ENCODE measurements at regions not wholly inside any gene's neighbourhood (a gene's known extent, or its start where the extent isn't known, plus 50 kb on each side); places are given as distances from the start of the nearest gene placed in this dataset.

DNA sequence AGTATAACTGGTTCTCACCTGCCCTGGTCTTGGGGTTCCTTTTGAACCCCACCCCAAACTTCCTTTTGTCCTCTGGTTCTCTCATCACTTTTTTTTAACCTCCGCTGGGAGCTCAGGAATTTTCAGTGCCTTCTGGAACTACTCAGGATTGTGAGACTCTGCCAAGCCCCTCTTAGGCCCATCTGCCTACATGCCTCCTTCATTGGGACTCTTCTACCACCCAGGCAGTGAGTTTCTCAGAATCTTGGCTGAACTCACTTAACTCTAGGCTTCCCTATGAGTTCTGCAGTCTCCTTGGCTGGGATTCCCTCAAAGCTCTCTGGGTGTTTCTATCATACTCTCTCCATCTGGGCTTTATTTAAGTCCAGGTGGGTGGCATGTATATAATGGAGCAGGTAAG, 86.3 kb downstream of the MDH1 start (continued):
- TF ChIP-seq, protein P1, sequence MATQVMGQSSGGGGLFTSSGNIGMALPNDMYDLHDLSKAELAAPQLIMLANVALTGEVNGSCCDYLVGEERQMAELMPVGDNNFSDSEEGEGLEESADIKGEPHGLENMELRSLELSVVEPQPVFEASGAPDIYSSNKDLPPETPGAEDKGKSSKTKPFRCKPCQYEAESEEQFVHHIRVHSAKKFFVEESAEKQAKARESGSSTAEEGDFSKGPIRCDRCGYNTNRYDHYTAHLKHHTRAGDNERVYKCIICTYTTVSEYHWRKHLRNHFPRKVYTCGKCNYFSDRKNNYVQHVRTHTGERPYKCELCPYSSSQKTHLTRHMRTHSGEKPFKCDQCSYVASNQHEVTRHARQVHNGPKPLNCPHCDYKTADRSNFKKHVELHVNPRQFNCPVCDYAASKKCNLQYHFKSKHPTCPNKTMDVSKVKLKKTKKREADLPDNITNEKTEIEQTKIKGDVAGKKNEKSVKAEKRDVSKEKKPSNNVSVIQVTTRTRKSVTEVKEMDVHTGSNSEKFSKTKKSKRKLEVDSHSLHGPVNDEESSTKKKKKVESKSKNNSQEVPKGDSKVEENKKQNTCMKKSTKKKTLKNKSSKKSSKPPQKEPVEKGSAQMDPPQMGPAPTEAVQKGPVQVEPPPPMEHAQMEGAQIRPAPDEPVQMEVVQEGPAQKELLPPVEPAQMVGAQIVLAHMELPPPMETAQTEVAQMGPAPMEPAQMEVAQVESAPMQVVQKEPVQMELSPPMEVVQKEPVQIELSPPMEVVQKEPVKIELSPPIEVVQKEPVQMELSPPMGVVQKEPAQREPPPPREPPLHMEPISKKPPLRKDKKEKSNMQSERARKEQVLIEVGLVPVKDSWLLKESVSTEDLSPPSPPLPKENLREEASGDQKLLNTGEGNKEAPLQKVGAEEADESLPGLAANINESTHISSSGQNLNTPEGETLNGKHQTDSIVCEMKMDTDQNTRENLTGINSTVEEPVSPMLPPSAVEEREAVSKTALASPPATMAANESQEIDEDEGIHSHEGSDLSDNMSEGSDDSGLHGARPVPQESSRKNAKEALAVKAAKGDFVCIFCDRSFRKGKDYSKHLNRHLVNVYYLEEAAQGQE (IDR thresholded peaks at IDR 0.05; ENCODE audit: low read depth, low read length), result no peak
- TF ChIP-seq, protein P2, sequence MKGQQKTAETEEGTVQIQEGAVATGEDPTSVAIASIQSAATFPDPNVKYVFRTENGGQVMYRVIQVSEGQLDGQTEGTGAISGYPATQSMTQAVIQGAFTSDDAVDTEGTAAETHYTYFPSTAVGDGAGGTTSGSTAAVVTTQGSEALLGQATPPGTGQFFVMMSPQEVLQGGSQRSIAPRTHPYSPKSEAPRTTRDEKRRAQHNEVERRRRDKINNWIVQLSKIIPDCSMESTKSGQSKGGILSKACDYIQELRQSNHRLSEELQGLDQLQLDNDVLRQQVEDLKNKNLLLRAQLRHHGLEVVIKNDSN (IDR thresholded peaks at IDR 0.05; ENCODE audit: borderline replicate concordance, low read depth), result no peak
- TF ChIP-seq SIN3A (IDR thresholded peaks at IDR 0.05; ENCODE audit: borderline replicate concordance, low read depth, low read length) (no peak), JUND (IDR thresholded peaks at IDR 0.05) (no peak), CHD2 (IDR thresholded peaks at IDR 0.05; ENCODE audit: low read length, partially characterized antibody) (no peak)
- TF ChIP-seq, protein P3, sequence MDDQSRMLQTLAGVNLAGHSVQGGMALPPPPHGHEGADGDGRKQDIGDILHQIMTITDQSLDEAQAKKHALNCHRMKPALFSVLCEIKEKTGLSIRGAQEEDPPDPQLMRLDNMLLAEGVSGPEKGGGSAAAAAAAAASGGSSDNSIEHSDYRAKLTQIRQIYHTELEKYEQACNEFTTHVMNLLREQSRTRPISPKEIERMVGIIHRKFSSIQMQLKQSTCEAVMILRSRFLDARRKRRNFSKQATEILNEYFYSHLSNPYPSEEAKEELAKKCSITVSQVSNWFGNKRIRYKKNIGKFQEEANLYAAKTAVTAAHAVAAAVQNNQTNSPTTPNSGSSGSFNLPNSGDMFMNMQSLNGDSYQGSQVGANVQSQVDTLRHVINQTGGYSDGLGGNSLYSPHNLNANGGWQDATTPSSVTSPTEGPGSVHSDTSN (IDR thresholded peaks at IDR 0.05), result no peak
- TF ChIP-seq, protein P4, sequence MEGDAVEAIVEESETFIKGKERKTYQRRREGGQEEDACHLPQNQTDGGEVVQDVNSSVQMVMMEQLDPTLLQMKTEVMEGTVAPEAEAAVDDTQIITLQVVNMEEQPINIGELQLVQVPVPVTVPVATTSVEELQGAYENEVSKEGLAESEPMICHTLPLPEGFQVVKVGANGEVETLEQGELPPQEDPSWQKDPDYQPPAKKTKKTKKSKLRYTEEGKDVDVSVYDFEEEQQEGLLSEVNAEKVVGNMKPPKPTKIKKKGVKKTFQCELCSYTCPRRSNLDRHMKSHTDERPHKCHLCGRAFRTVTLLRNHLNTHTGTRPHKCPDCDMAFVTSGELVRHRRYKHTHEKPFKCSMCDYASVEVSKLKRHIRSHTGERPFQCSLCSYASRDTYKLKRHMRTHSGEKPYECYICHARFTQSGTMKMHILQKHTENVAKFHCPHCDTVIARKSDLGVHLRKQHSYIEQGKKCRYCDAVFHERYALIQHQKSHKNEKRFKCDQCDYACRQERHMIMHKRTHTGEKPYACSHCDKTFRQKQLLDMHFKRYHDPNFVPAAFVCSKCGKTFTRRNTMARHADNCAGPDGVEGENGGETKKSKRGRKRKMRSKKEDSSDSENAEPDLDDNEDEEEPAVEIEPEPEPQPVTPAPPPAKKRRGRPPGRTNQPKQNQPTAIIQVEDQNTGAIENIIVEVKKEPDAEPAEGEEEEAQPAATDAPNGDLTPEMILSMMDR (IDR thresholded peaks at IDR 0.05), result no peak

DNA sequence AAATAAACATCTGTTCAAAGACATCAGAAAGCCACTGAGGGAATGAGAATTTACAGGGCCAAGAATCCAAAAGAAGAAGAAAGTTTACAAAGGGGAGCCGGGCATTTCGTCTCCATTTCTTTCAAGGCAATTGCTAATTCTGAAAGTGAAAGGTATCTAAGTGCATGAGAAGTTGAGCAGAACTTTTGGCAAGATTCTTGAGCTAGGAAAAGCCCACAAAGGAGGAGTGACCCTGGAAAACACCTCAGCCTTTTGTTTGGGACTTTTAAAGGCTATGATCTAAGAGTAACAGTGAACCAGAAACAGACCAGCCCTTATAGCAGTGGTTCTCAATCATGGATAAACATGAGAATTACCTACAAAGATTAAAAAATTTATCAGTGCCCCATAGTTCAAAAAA, 87.4 kb downstream of the MDH1 start:
- POLR2A ChIA-PET, result no interaction called here
- no peak overlapping the region for H3K4me2 ChIP-seq
- WGBS (ENCODE audit: low lambda C conversion rate), result 51% methylated on average over 2 of the region's 2 CpGs
- H3K27me3 ChIP-seq (ENCODE audit: insufficient read depth), result no peaks in the 10 kb centered on the region
- DNase-seq, result no peak
- H3K79me2 ChIP-seq (ENCODE audit: insufficient read depth), result no peaks in the 10 kb centered on the region
- H4K20me1 ChIP-seq (ENCODE audit: insufficient read depth), result no peaks in the 10 kb centered on the region
- H3K9ac ChIP-seq, result no peak overlapping the region
- H3K4me3 ChIP-seq (ENCODE audit: low read depth in 2 of 2, low read length in 1 of 2), result no peak overlapping the region
- no peak for TF ChIP-seq FOXM1 (IDR thresholded peaks at IDR 0.05; ENCODE audit: low read depth)
- no peak for TF ChIP-seq MEF2A (IDR thresholded peaks at IDR 0.05; ENCODE audit: borderline replicate concordance, low read depth)
- TF ChIP-seq EZH2phosphoT487 (IDR thresholded peaks at IDR 0.05; ENCODE audit: borderline replicate concordance, low read depth), result no peak
- TF ChIP-seq RCOR1 (IDR thresholded peaks at IDR 0.05; ENCODE audit: low read length), result no peak
- no peak for TF ChIP-seq MXI1 (IDR thresholded peaks at IDR 0.05; ENCODE audit: low read depth, low read length)
- no peak for TF ChIP-seq TCF12 (IDR thresholded peaks at IDR 0.05)
- no peak for TF ChIP-seq GATA2 (CRISPR knock-in tag; IDR thresholded peaks at IDR 0.05)
- no peak for TF ChIP-seq RFX5 (IDR thresholded peaks at IDR 0.05; ENCODE audit: low read length)
- no peaks in the 10 kb centered on the region for H3K9me2 ChIP-seq
- no peaks in the 10 kb centered on the region for H3K4me1 ChIP-seq (ENCODE audit: control insufficient read depth in 1 of 2, insufficient read depth in 2 of 2, low read depth in 1 of 2, low read length in 1 of 2)
- H3K27ac ChIP-seq (ENCODE audit: low read depth in 2 of 2, low read length in 1 of 2), result no peak overlapping the region
- H2AFZ ChIP-seq (ENCODE audit: low read depth), result no peak overlapping the region
- H3K9me3 ChIP-seq, result no peaks in the 10 kb centered on the region
- no peaks in the 10 kb centered on the region for H3K36me3 ChIP-seq (replicated peaks in 1 of 2; ENCODE audit: control insufficient read depth in 1 of 2, insufficient read depth in 2 of 2, low read length in 1 of 2)
- H3F3A ChIP-seq (replicated peaks; ENCODE audit: insufficient read depth), result no peaks in the 10 kb centered on the region
- CTCF ChIA-PET, result interaction anchor here (1.1 to 4.4 kb wide), 3 partner anchors 15 to 185 kb away, joined by 3 to 19 read pairs (median 7); no protein-coding TSS in a partner anchor

All from SK-N-SH (cell line).